ENCODE measurements at regions not wholly inside any gene's neighbourhood (a gene's known extent, or its start where the extent isn't known, plus 50 kb on each side); places are given as distances from the start of the nearest gene placed in this dataset.

- TF ChIP-seq CTCF (IDR thresholded peaks at IDR 0.05; ENCODE audit: low read depth, low read length, poor library complexity, severe bottlenecking), result no peak
- no peak for TF ChIP-seq EZH2phosphoT487 (IDR thresholded peaks at IDR 0.05; ENCODE audit: borderline replicate concordance, low read length)
Measured at GRCh38 chr10:120012131-120012400, 119.5 kb downstream of the SEC23IP start.
